Ishikawa (cell line): ENCODE measurements at regions not wholly inside any gene's neighbourhood (a gene's known extent, or its start where the extent isn't known, plus 50 kb on each side); places are given as distances from the start of the nearest gene placed in this dataset.

Experiments
- CEBPB ChIP-seq: IDR thresholded peaks from 2 replicates; pipeline ENCODE4 v1.6.1; 2012
- CREB1 ChIP-seq: IDR thresholded peaks from 2 replicates; pipeline ENCODE4 v1.6.1; 2012; ENCODE audit warnings: low read depth
- EGR1 ChIP-seq: IDR thresholded peaks from 2 replicates; pipeline ENCODE4 v1.6.1; 2012
- EP300 ChIP-seq: IDR thresholded peaks from 2 replicates; pipeline ENCODE4 v1.6.1; 2012; ENCODE audit warnings: borderline replicate concordance
- FOXM1 ChIP-seq: IDR thresholded peaks from 2 replicates; pipeline ENCODE4 v1.6.1; 2012; ENCODE audit warnings: low read depth, borderline replicate concordance
- NFIC ChIP-seq: IDR thresholded peaks from 2 replicates; pipeline ENCODE4 v1.6.1; 2012
- RAD21 ChIP-seq: IDR thresholded peaks from 2 replicates; pipeline ENCODE4 v1.6.1; 2012; ENCODE audit warnings: low read depth
- TAF1 ChIP-seq: IDR thresholded peaks from 2 replicates; pipeline ENCODE4 v1.6.1; 2012; ENCODE audit warnings: low read depth, mild to moderate bottlenecking
- TCF12 ChIP-seq: IDR thresholded peaks from 2 replicates; pipeline ENCODE4 v1.6.1; 2012; ENCODE audit warnings: low read depth
- TEAD4 ChIP-seq: IDR thresholded peaks from 2 replicates; pipeline ENCODE4 v1.6.1; 2012
- YY1 ChIP-seq: IDR thresholded peaks from 2 replicates; pipeline ENCODE4 v1.6.1; 2012; ENCODE audit warnings: low read depth
- ZBTB7A ChIP-seq: IDR thresholded peaks from 2 replicates; pipeline ENCODE4 v1.6.1; 2012; ENCODE audit warnings: low read depth
- TF ChIP-seq, protein P1 (sequence below): IDR thresholded peaks from 2 replicates; pipeline ENCODE4 v1.6.1; 2012
- TF ChIP-seq, protein P2 (sequence below): IDR thresholded peaks from 2 replicates; pipeline ENCODE4 v1.6.1; 2012
- TF ChIP-seq, protein P3 (sequence below): IDR thresholded peaks from 2 replicates; pipeline ENCODE4 v1.6.1; 2012; ENCODE audit warnings: low read depth, mild to moderate bottlenecking

DNA sequence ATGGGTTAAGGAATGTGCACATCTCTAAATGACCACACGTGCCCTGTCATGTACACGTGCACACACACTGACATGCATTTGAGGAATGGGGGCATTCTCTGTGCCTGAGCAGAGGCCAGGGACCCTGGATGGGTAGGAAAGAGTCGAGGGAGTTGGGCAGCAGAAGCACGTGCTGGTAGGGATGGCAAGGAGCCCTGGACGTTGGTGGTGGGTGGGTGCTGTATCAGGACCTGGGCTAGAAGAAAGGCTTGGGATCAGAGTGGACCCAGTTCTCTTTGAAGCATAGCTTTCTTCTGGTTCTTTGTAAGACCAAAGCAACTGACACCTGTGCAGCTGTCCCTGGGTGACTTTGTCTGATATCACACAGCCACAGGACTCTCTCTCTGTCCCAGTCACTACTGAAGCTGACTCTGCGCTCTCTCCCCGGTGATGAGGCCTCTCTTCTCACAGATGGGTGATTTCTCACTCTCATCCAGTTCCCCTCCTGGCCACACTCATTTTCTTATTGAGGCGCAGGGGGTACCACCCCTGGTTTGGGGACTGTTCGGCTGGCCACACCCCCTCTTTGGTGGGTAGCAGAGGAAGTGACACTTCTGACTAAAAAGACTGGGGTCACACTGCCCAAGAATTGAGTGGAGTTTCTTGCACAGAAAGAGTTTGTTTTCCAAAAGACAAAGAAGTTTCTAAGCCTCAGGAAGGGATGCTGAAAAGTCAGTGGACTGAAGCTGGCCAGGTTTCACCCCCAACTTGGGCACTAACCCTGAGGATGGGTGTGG is 171.7 kb upstream of the RTL1 start:
- TF ChIP-seq TCF12 (no peak), FOXM1 (no peak), EP300 (no peak), RAD21 (no peak), ZBTB7A (no peak), CREB1 (no peak), TEAD4 (no peak), YY1 (no peak), TAF1 (no peak), NFIC (no peak)
- TF ChIP-seq, protein P1, sequence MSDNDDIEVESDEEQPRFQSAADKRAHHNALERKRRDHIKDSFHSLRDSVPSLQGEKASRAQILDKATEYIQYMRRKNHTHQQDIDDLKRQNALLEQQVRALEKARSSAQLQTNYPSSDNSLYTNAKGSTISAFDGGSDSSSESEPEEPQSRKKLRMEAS, result no peak

DNA sequence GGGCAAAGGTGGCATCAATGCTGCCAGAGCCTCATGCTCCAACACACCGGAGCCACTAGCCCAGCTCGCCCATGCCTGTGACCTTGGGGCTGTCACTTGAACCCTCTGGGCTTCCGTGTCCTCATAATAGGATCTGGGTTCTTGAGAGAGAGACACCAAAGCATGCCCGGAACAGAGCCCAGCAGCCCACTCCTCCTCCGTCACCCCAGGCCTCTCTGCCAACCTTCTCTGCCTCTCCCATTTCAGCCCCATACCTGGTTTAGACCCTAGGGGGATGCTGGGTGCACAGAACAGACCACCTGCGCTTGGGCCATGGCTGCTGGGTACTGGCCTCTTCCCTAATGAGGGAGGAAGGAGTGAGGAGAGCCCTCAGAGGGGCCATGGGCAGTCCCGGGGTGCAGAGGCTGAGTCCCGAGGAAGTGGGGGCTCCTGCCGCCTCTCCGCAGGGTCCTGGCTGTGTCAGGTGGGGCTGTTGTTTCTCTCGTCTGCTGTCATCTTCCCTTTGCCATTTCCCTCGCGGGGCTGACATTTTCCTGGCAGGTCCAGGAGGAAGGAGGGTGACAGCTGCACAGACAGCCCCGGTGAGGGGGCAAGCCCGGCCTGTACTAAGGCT is 172.4 kb upstream of the RTL1 start:
- TF ChIP-seq TCF12, result no peak
- no peak for TF ChIP-seq TEAD4
- TF ChIP-seq, protein P2, sequence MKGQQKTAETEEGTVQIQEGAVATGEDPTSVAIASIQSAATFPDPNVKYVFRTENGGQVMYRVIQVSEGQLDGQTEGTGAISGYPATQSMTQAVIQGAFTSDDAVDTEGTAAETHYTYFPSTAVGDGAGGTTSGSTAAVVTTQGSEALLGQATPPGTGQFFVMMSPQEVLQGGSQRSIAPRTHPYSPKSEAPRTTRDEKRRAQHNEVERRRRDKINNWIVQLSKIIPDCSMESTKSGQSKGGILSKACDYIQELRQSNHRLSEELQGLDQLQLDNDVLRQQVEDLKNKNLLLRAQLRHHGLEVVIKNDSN, result no peak

DNA sequence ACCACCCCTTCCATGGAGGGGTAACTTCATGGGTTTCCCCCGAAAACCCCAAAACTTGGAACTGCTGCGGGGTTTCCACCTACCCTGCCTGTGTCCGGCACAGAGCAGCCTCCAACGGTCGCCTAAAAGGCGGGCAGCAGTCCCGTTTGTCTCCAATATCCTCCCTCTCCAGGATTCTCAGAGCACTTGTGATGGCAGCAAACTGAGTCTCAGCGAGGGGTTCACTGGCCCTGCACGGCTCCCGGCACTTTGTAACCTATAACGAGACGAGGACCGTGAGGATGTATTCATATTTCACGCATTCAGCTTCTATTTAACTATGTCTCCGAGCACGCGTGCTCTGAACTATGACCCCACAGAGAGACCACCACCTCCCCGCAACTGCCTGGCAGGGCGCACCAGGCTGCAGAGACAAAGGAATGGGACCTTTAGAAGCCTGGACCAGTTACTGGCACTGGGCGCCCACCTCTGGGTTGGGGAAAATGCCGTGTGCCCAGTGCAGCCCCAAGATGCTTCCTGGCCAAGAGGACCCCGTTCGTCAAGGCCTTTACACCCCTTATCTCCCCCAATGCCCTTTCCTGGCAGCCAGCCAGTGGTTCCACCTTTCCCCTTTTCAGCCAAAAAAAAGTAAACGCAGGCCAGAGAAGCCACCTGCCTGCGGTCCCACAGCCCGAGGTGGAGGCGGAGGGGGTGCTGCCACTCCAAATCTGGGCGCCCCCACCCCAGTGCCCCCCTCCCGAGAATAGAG is 173.1 kb upstream of the RTL1 start:
- TF ChIP-seq CREB1 (no peak), TAF1 (no peak), ZBTB7A (no peak), YY1 (no peak), RAD21 (no peak), TCF12 (no peak), FOXM1 (no peak)
- TF ChIP-seq, protein P1, result no peak

DNA sequence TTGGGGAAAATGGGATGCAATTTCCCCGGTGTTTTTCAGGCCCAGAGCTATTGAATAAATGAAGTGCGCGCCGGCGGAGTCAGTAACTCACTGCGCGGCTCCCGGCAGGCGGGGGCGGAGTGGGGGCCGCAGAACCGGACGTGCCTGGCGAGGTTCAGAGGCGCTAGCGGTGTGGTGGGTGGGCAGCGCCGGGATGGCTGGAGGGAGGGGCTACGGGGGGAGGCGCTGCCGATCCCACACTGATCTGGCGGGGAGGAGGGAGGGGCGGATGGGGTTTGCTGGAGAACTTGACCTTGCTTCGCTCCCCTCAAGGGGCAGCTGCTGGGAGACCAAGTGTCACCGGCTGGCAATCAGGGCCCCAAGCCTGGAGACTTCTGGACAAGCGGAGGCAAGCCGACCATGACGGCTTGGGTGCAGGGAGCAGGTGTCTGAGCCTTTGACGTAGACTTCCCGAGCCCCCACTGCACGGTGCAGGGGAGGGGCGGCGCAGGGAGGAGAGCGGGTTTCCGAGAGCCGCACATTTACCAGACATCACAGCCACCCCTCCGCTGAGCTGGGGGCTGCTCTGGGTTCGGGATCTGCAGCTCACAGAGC is 174.1 kb upstream of the RTL1 start:
- TF ChIP-seq, protein P2, result no peak
- no peak for TF ChIP-seq FOXM1
- no peak for TF ChIP-seq TCF12
- TF ChIP-seq CREB1, result no peak
- no peak for TF ChIP-seq NFIC
- TF ChIP-seq, protein P1, result no peak
- no peak for TF ChIP-seq CEBPB
- TF ChIP-seq ZBTB7A, result no peak
- TF ChIP-seq EGR1, result no peak
- no peak for TF ChIP-seq RAD21
- no peak for TF ChIP-seq EP300
- TF ChIP-seq, protein P3, sequence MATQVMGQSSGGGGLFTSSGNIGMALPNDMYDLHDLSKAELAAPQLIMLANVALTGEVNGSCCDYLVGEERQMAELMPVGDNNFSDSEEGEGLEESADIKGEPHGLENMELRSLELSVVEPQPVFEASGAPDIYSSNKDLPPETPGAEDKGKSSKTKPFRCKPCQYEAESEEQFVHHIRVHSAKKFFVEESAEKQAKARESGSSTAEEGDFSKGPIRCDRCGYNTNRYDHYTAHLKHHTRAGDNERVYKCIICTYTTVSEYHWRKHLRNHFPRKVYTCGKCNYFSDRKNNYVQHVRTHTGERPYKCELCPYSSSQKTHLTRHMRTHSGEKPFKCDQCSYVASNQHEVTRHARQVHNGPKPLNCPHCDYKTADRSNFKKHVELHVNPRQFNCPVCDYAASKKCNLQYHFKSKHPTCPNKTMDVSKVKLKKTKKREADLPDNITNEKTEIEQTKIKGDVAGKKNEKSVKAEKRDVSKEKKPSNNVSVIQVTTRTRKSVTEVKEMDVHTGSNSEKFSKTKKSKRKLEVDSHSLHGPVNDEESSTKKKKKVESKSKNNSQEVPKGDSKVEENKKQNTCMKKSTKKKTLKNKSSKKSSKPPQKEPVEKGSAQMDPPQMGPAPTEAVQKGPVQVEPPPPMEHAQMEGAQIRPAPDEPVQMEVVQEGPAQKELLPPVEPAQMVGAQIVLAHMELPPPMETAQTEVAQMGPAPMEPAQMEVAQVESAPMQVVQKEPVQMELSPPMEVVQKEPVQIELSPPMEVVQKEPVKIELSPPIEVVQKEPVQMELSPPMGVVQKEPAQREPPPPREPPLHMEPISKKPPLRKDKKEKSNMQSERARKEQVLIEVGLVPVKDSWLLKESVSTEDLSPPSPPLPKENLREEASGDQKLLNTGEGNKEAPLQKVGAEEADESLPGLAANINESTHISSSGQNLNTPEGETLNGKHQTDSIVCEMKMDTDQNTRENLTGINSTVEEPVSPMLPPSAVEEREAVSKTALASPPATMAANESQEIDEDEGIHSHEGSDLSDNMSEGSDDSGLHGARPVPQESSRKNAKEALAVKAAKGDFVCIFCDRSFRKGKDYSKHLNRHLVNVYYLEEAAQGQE, result no peak
- no peak for TF ChIP-seq YY1
- TF ChIP-seq TAF1, result no peak
- no peak for TF ChIP-seq TEAD4

DNA sequence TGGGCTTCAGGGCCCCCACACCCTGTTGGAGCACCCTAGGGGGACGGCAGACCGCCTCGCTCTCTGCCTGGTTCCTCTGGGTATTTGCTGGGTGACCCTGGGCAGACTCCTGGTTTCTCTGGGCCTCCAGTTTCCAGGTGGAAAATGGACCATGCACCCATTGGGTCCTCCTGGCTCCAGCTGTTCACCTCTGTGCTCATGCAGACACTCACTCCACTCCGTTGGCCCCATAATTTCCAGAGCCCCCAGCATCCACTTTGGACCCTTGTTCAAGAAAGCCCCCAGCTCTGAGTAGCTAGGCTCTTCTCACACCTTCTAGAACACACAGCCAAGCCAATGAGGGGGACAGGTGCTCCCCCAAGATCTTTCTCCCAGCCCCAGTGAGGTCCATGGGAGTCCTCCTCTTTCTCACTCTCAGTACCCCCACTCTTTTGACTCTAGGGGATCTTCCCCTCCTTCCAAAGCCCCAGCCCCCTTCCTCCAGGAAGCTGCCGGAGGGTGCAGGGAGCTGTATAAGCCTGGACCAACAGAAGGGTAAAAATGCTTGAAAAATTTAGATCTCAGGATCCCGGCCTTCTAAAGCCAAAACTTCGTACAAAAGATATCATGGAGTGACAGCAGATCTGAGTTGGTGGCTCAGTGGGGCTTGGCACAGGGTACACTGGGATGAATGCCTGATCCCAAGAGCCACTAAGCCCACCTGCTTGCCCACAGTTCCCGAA is 174.8 kb upstream of the RTL1 start:
- TF ChIP-seq, protein P2, result no peak
- TF ChIP-seq YY1 (no peak), TEAD4 (no peak), TCF12 (no peak), EGR1 (no peak), CEBPB (no peak), NFIC (no peak), RAD21 (no peak)
- TF ChIP-seq, protein P3, result no peak
